Keratinocyte (primary cell): ENCODE measurements at regions not wholly inside any gene's neighbourhood (a gene's known extent, or its start where the extent isn't known, plus 50 kb on each side); places are given as distances from the start of the nearest gene placed in this dataset.
A peak's percentile ranks its signal among the peaks of the same experiment; 100 is the strongest.

ENCODE experiments used
- DNase-seq: peaks from one replicate; pipeline ENCODE4 v3.0.0-alpha.2; 2011; ENCODE audit warnings: low read depth, missing footprints, low spot score
- FAIRE-seq: peaks from 2 replicates; lab custom pipeline; 2011; peaks lifted over from hg19 to GRCh38; lab: Jason Lieb, UNC
- H2AFZ ChIP-seq: 2 replicates; pipeline ENCODE4 v1.6.0; 2012; ENCODE audit warnings: low read length, control low read depth, inconsistent platforms; ENCODE audit not compliant: control insufficient read depth
- H3K27ac ChIP-seq: 2 replicates; pipeline ENCODE4 v1.5.1; 2011; ENCODE audit warnings: low read length; ENCODE audit not compliant: control insufficient read depth, insufficient read depth
- H3K27me3 ChIP-seq: 3 replicates; pipeline ENCODE4 v1.6.0; 2011; ENCODE audit warnings: low read length; ENCODE audit not compliant: control insufficient read depth, insufficient read depth; ENCODE audit errors: extremely low read depth
- H3K36me3 ChIP-seq, 2 experiments: 2 replicates in 1 of 2; 3 replicates in 1 of 2; pipeline ENCODE4 v1.5.1; 2011; ENCODE audit warnings: low read length in 2 of 2, mild to moderate bottlenecking in 1 of 2; ENCODE audit not compliant: control insufficient read depth in 2 of 2, insufficient read depth in 2 of 2; ENCODE audit errors: extremely low read depth in 1 of 2
- H3K4me1 ChIP-seq: 3 replicates; pipeline ENCODE4 v1.5.1; 2011; ENCODE audit warnings: low read length; ENCODE audit not compliant: control insufficient read depth, insufficient read depth; ENCODE audit errors: extremely low read depth
- H3K4me2 ChIP-seq: 3 replicates; pipeline ENCODE4 v1.6.0; 2011; ENCODE audit warnings: low read depth, low read length; ENCODE audit not compliant: control insufficient read depth, insufficient read depth; ENCODE audit errors: extremely low read depth
- H3K4me3 ChIP-seq, 3 experiments: fragments of 200-600 bp in 1 of 3; sonication (generic) in 1 of 3; 2 replicates in 2 of 3; 3 replicates in 1 of 3; pipeline ENCODE4 v1.5.1; 2011 to 2016; ENCODE audit warnings: low read length in 3 of 3, mild to moderate bottlenecking in 3 of 3, control low read depth in 2 of 3, inconsistent platforms in 1 of 3, low read depth in 1 of 3, mixed read lengths in 1 of 3, mixed run types in 1 of 3, moderate library complexity in 1 of 3; ENCODE audit not compliant: control insufficient read depth in 2 of 3, insufficient read depth in 2 of 3; ENCODE audit errors: extremely low read depth in 1 of 3
- H3K79me2 ChIP-seq: 2 replicates; pipeline ENCODE4 v1.6.0; 2012; ENCODE audit warnings: low read length; ENCODE audit not compliant: control insufficient read depth, insufficient read depth
- H3K9ac ChIP-seq: 3 replicates; pipeline ENCODE4 v1.6.0; 2011; ENCODE audit warnings: low read length; ENCODE audit not compliant: control insufficient read depth, insufficient read depth; ENCODE audit errors: extremely low read depth
- H3K9me1 ChIP-seq: 3 replicates; pipeline ENCODE4 v1.6.0; 2011; ENCODE audit warnings: low read length; ENCODE audit not compliant: control insufficient read depth, insufficient read depth; ENCODE audit errors: extremely low read depth
- H3K9me3 ChIP-seq: 2 replicates; pipeline ENCODE4 v1.5.1; 2012; ENCODE audit warnings: low read depth, low read length; ENCODE audit not compliant: control insufficient read depth
- H4K20me1 ChIP-seq: 3 replicates; pipeline ENCODE4 v1.6.0; 2011; ENCODE audit warnings: low read length; ENCODE audit not compliant: control insufficient read depth, insufficient read depth; ENCODE audit errors: extremely low read depth
- EZH2 ChIP-seq: IDR thresholded peaks from one replicate; pipeline ENCODE4 v1.6.1; 2012; ENCODE audit warnings: inconsistent platforms, mild to moderate bottlenecking, low read length, moderate library complexity
- dilution Hi-C: fragments of 300-500 bp; cut with MboI; formaldehyde crosslinking; loops from one replicate; pipeline ENCODE4 v1.7.0; 2020; ENCODE audit warnings: low sequenced_read_pairs; ENCODE audit not compliant: extremely low pct_ligation_motif_present
- TF ChIP-seq, protein P1 (sequence below), 3 experiments: IDR thresholded peaks in 1 of 3; conservative IDR thresholded peaks in 1 of 3; optimal IDR thresholded peaks in 1 of 3; 2 replicates in 2 of 3; 3 replicates in 1 of 3; pipeline versions ENCODE3 to v1.5.1; 2011; ENCODE audit warnings: low read length in 3 of 3, mild to moderate bottlenecking in 3 of 3, moderate library complexity in 2 of 3, control low read depth in 1 of 3, inconsistent platforms in 1 of 3; ENCODE audit not compliant: insufficient read depth in 2 of 3; ENCODE audit errors: extremely low read depth in 1 of 3

DNA sequence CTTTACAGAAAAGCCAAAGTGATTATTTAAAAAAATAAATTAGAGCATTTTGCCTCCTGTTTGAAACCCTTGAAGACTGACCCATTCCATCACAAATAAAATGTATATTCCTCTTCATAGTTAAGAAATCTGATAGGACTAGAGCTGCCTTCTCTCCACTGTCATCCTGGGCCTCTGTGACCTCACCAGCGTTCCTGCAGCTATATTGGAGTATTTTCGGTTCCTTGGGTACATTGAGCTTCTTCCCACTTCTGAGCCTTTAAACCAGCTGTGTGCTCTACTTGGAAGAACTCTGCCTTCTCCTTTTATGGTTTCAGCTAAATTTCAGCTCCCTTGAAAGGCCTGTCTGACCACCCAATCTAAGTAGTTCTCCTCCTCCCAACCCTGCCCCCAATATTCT, 99.1 kb upstream of the ABCA1 start:
- no peaks in the 10 kb centered on the region for H3K79me2 ChIP-seq
- H3K4me1 ChIP-seq = peaks cover 3% of the 10 kb centered on the region
- FAIRE-seq (no peak), DNase-seq (no peak)
- no peak overlapping the region for H3K27ac ChIP-seq
- H4K20me1 ChIP-seq = no peaks in the 10 kb centered on the region
- no peaks in the 10 kb centered on the region for H3K36me3 ChIP-seq
- dilution Hi-C loops = no loop called here
- no peaks in the 10 kb centered on the region for H3K9me3 ChIP-seq
- H3K27me3 ChIP-seq = no peaks in the 10 kb centered on the region
- H3K4me2 ChIP-seq = no peak overlapping the region
- H3K4me3 ChIP-seq = no peak overlapping the region
- no peak for TF ChIP-seq EZH2
- TF ChIP-seq, protein P1, sequence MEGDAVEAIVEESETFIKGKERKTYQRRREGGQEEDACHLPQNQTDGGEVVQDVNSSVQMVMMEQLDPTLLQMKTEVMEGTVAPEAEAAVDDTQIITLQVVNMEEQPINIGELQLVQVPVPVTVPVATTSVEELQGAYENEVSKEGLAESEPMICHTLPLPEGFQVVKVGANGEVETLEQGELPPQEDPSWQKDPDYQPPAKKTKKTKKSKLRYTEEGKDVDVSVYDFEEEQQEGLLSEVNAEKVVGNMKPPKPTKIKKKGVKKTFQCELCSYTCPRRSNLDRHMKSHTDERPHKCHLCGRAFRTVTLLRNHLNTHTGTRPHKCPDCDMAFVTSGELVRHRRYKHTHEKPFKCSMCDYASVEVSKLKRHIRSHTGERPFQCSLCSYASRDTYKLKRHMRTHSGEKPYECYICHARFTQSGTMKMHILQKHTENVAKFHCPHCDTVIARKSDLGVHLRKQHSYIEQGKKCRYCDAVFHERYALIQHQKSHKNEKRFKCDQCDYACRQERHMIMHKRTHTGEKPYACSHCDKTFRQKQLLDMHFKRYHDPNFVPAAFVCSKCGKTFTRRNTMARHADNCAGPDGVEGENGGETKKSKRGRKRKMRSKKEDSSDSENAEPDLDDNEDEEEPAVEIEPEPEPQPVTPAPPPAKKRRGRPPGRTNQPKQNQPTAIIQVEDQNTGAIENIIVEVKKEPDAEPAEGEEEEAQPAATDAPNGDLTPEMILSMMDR (optimal IDR thresholded peaks at IDR 0.05 in 1 of 3, IDR thresholded peaks at IDR 0.05 in 1 of 3, conservative IDR thresholded peaks at IDR 0.05 in 1 of 3; ENCODE audit: extremely low read depth in 1 of 3, insufficient read depth in 2 of 3, low read length in 3 of 3) = no peak
- H3K9me1 ChIP-seq = no peaks in the 10 kb centered on the region
- H2AFZ ChIP-seq = no peak overlapping the region
- no peak overlapping the region for H3K9ac ChIP-seq

DNA sequence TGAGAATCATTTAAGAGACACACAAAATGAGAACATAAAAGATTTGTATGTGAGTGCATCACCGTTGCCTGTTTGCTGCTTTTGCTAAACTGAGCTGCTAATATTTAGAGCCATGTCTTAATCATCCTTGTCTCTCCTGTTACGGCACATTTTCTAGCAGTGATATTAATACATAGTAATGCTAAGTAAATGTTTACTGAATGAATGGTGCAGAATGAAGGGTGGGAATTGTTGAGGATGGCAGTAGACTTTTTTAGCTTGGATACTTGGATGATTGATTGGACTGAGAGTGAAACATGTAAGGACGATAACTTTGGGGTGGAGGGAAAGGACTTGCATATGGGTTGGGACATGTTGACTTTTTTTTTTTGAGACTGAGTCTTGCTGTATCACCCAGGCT, 102.3 kb upstream of the ABCA1 start:
- Histone ChIP-seq H2AFZ (peak overlapping the region; percentile 12), H3K79me2 (no peaks in the 10 kb centered on the region), H3K4me2 (no peak overlapping the region), H3K9me1 (no peaks in the 10 kb centered on the region), H3K9ac (no peak overlapping the region), H4K20me1 (no peaks in the 10 kb centered on the region), H3K27ac (no peak overlapping the region), H3K27me3 (no peaks in the 10 kb centered on the region), H3K4me3 (no peak overlapping the region), H3K4me1 (peaks cover 3% of the 10 kb centered on the region), H3K9me3 (no peaks in the 10 kb centered on the region), H3K36me3 (no peaks in the 10 kb centered on the region)
- dilution Hi-C loops = no loop called here
- DNase-seq (no peak), FAIRE-seq (no peak)
- TF ChIP-seq, protein P1 (optimal IDR thresholded peaks at IDR 0.05 in 1 of 3, IDR thresholded peaks at IDR 0.05 in 1 of 3, conservative IDR thresholded peaks at IDR 0.05 in 1 of 3; ENCODE audit: extremely low read depth in 1 of 3, insufficient read depth in 2 of 3, low read length in 3 of 3) = no peak
- no peak for TF ChIP-seq EZH2
